Suprapubic skin (tissue), 4 donors: ENCODE measurements at regions not wholly inside any gene's neighbourhood (a gene's known extent, or its start where the extent isn't known, plus 50 kb on each side); places are given as distances from the start of the nearest gene placed in this dataset.

ENCODE experiments used
- EP300 ChIP-seq: sonication (generic); formaldehyde crosslinking; IDR thresholded peaks from one replicate; pipeline ENCODE4 v1.6.1; 2017; ENCODE audit warnings: antibody characterized with exemption
- POLR2AphosphoS5 ChIP-seq, 3 donors: sonication (generic); formaldehyde crosslinking; IDR thresholded peaks; one replicate each; pipeline ENCODE4 v1.6.1; 2017; ENCODE audit warnings: antibody characterized with exemption in 3 of 3
- TF ChIP-seq, protein P1 (sequence below), 2 donors: fragments of 200-600 bp in 1 of 2; fragments of 450-650 bp in 1 of 2; sonication (generic) in 1 of 2; IDR thresholded peaks; one replicate each; pipeline ENCODE4 v1.5.1; 2016 to 2019; ENCODE audit warnings: antibody characterized with exemption in 2 of 2, mild to moderate bottlenecking in 1 of 2, moderate library complexity in 1 of 2

DNA sequence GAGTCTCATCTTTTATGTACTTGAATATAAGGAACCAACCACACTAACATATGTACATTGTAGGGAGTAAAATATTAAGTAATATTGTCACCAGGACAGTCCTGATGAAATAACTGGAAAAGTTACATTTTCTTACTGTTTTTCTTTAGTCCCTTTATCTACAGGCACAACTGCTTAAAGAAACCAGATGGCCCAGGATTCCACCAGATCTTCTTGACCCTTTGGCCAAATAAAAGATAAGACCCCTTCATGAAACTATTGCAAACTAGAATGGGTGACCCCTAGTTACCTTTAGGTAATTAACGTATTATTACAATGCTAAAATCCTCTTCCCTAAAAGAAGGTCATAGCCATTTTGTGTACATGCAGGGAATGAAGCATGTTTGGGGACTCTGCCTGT is 106.3 kb upstream of the FTMT start:
- TF ChIP-seq, protein P1, sequence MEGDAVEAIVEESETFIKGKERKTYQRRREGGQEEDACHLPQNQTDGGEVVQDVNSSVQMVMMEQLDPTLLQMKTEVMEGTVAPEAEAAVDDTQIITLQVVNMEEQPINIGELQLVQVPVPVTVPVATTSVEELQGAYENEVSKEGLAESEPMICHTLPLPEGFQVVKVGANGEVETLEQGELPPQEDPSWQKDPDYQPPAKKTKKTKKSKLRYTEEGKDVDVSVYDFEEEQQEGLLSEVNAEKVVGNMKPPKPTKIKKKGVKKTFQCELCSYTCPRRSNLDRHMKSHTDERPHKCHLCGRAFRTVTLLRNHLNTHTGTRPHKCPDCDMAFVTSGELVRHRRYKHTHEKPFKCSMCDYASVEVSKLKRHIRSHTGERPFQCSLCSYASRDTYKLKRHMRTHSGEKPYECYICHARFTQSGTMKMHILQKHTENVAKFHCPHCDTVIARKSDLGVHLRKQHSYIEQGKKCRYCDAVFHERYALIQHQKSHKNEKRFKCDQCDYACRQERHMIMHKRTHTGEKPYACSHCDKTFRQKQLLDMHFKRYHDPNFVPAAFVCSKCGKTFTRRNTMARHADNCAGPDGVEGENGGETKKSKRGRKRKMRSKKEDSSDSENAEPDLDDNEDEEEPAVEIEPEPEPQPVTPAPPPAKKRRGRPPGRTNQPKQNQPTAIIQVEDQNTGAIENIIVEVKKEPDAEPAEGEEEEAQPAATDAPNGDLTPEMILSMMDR (IDR thresholded peaks at IDR 0.05): no peak
- TF ChIP-seq EP300 (no peak), POLR2AphosphoS5 (IDR thresholded peaks at IDR 0.05) (no peak)
